Liver (tissue), 8 donors: ENCODE measurements at regions not wholly inside any gene's neighbourhood (a gene's known extent, or its start where the extent isn't known, plus 50 kb on each side); places are given as distances from the start of the nearest gene placed in this dataset.
"Not testable (repeated sequence)": the region's sequence is repeated elsewhere in the genome, so short reads cannot be mapped to it uniquely, and the experiment has no call there.

Source experiments
- DNase-seq: peaks from one replicate; pipeline ENCODE4 v3.0.0-alpha.2; 2017; ENCODE audit warnings: low spot score
- H3K27ac ChIP-seq, 2 donors: one replicate each; pipeline ENCODE4 v1.7.0; 2013; ENCODE audit warnings: inconsistent platforms in 2 of 2, low read length in 2 of 2, control low read depth in 1 of 2, low read depth in 1 of 2, mild to moderate bottlenecking in 1 of 2
- H3K27me3 ChIP-seq, 4 donors: one replicate each; pipeline versions ENCODE4 v1.6.1 to v1.7.0; 2013; ENCODE audit warnings: low read length in 3 of 4, inconsistent platforms in 1 of 4, mild to moderate bottlenecking in 1 of 4, moderate library complexity in 1 of 4; ENCODE audit not compliant: control insufficient read depth in 4 of 4, insufficient read depth in 4 of 4
- H3K36me3 ChIP-seq, 4 donors: one replicate each; pipeline versions ENCODE4 v1.6.1 to v1.7.0; 2013; ENCODE audit warnings: low read length in 3 of 4, mild to moderate bottlenecking in 3 of 4, low read depth in 1 of 4, moderate library complexity in 1 of 4; ENCODE audit not compliant: control insufficient read depth in 4 of 4, insufficient read depth in 3 of 4
- H3K4me1 ChIP-seq, 4 donors: one replicate each; pipeline versions ENCODE4 v1.6.1 to v1.7.0; 2013; ENCODE audit warnings: low read length in 3 of 4, mild to moderate bottlenecking in 3 of 4, moderate library complexity in 1 of 4; ENCODE audit not compliant: control insufficient read depth in 4 of 4, insufficient read depth in 4 of 4
- H3K4me3 ChIP-seq, 3 donors: one replicate each; pipeline versions ENCODE4 v1.6.1 to v1.7.0; 2013; ENCODE audit warnings: low read length in 3 of 3, control low read depth in 1 of 3, low read depth in 1 of 3, mild to moderate bottlenecking in 1 of 3
- H3K9ac ChIP-seq, 2 donors: one replicate each; pipeline ENCODE4 v1.7.0; 2013; ENCODE audit warnings: low read length in 2 of 2, mild to moderate bottlenecking in 2 of 2, moderate library complexity in 2 of 2, control low read depth in 1 of 2, low read depth in 1 of 2
- H3K9me3 ChIP-seq, 4 donors: one replicate each; pipeline versions ENCODE4 v1.6.1 to v1.7.0; 2013; ENCODE audit warnings: low read length in 3 of 4; ENCODE audit not compliant: control insufficient read depth in 4 of 4
- CTCF ChIP-seq: fragments of 150-350 bp; IDR thresholded peaks from 2 replicates; pipeline ENCODE4 v1.5.1; 2017; ENCODE audit warnings: improper control_type of control experiment, low read depth, low read length; ENCODE audit not compliant: missing input control
- FOXA1 ChIP-seq: IDR thresholded peaks from 2 replicates; pipeline ENCODE4 v1.6.1; 2016; ENCODE audit warnings: antibody characterized with exemption
- FOXA2 ChIP-seq: IDR thresholded peaks from 2 replicates; pipeline ENCODE4 v1.6.1; 2016; ENCODE audit warnings: antibody characterized with exemption
- HNF4A ChIP-seq, 2 donors: conservative IDR thresholded peaks; 2 replicates each; pipeline ENCODE4 v1.6.1; 2016; ENCODE audit warnings: antibody characterized with exemption in 2 of 2, mild to moderate bottlenecking in 2 of 2
- HNF4G ChIP-seq: IDR thresholded peaks from 2 replicates; pipeline ENCODE4 v1.6.1; 2016; ENCODE audit warnings: antibody characterized with exemption
- JUND ChIP-seq, 2 donors: IDR thresholded peaks; 2 replicates each; pipeline ENCODE4 v1.6.1; 2016; ENCODE audit warnings: antibody characterized with exemption in 2 of 2
- NR2F2 ChIP-seq: IDR thresholded peaks from 2 replicates; pipeline ENCODE4 v1.6.1; 2016; ENCODE audit warnings: antibody characterized with exemption
- RAD21 ChIP-seq, 2 donors: IDR thresholded peaks; 2 replicates each; pipeline ENCODE4 v1.6.1; 2016; ENCODE audit warnings: antibody characterized with exemption in 2 of 2, mild to moderate bottlenecking in 2 of 2
- REST ChIP-seq: IDR thresholded peaks from 2 replicates; pipeline ENCODE4 v1.6.1; 2016; ENCODE audit warnings: antibody characterized with exemption, mild to moderate bottlenecking
- RXRA ChIP-seq, 2 donors: IDR thresholded peaks; 2 replicates each; pipeline ENCODE4 v1.6.1; 2017 to 2018; ENCODE audit warnings: antibody characterized with exemption in 2 of 2, mild to moderate bottlenecking in 1 of 2
- SP1 ChIP-seq: IDR thresholded peaks from 2 replicates; pipeline ENCODE4 v1.6.1; 2018; ENCODE audit warnings: antibody characterized with exemption, mild to moderate bottlenecking
- TAF1 ChIP-seq: conservative IDR thresholded peaks from 2 replicates; pipeline ENCODE4 v1.6.1; 2016; ENCODE audit warnings: antibody characterized with exemption, mild to moderate bottlenecking
- YY1 ChIP-seq: IDR thresholded peaks from 2 replicates; pipeline ENCODE4 v1.6.1; 2016; ENCODE audit warnings: antibody characterized with exemption, mild to moderate bottlenecking
- ZBTB33 ChIP-seq: IDR thresholded peaks from 2 replicates; pipeline ENCODE4 v1.6.1; 2016; ENCODE audit warnings: antibody characterized with exemption
- WGBS: extraction: QIAGEN DNeasy Blood & Tissue Kit; methylation state at CpG from one replicate; pipeline ENCODE4 v1.1.7; 2013; 5-methylcytosine and 5-hydroxymethylcytosine counted together
- donor health status: healthy.
- donor health status: healthy.
- donor health status: healthy.
- donor health status: healthy.
- donor health status: healthy.

GRCh38 chr10:21284301-21284700 is 241.2 kb downstream of the SKIDA1 start:
- Histone ChIP-seq H3K27me3 (no peaks in the 10 kb centered on the region), H3K9me3 (no peaks in the 10 kb centered on the region), H3K4me1 (no peaks in the 10 kb centered on the region), H3K27ac (no peak overlapping the region), H3K4me3 (no peak overlapping the region), H3K36me3 (no peaks in the 10 kb centered on the region), H3K9ac (no peak overlapping the region)
- no peak for TF ChIP-seq SP1
- no peak for TF ChIP-seq HNF4A (conservative IDR thresholded peaks at IDR 0.05)
- no peak for TF ChIP-seq RAD21 (IDR thresholded peaks at IDR 0.05)
- TF ChIP-seq RXRA (IDR thresholded peaks at IDR 0.05): no peak
- TF ChIP-seq NR2F2: no peak
- TF ChIP-seq ZBTB33: no peak
- TF ChIP-seq JUND (IDR thresholded peaks at IDR 0.05): no peak
- no peak for TF ChIP-seq REST
- no peak for TF ChIP-seq FOXA2
- TF ChIP-seq FOXA1: no peak
- TF ChIP-seq TAF1: no peak
- TF ChIP-seq YY1: no peak
- no peak for TF ChIP-seq HNF4G
- no peak for TF ChIP-seq CTCF
- no peak for DNase-seq
- WGBS: 85% methylated on average over 2 of the region's 2 CpGs

- not testable (repeated sequence) for H3K9me3 ChIP-seq, H3K9ac ChIP-seq, H3K27me3 ChIP-seq, H3K4me1 ChIP-seq, H3K36me3 ChIP-seq, H3K4me3 ChIP-seq, H3K27ac ChIP-seq, DNase-seq
- WGBS: 83% methylated on average over 6 of the region's 6 CpGs
Measured at GRCh38 chr10:21283053-21283452, 242.4 kb downstream of the SKIDA1 start.
